Mesenchymal stem cell (in vitro differentiated cells and primary cell): ENCODE measurements at regions not wholly inside any gene's neighbourhood (a gene's known extent, or its start where the extent isn't known, plus 50 kb on each side); places are given as distances from the start of the nearest gene placed in this dataset.
"Not testable (repeated sequence)": the region's sequence is repeated elsewhere in the genome, so short reads cannot be mapped to it uniquely, and the experiment has no call there.

Experiments
- DNase-seq: peaks from one replicate; pipeline ENCODE4 v3.0.0-alpha.2; 2013
- H2AFZ ChIP-seq: one replicate; pipeline ENCODE4 v1.6.1; 2013; ENCODE audit warnings: low read depth, mild to moderate bottlenecking, control low read depth, inconsistent platforms, low read length, moderate library complexity
- H2AK5ac ChIP-seq: 2 replicates; pipeline ENCODE4 v1.6.1; 2013; ENCODE audit warnings: low read length, moderate library complexity, mild to moderate bottlenecking, inconsistent platforms; ENCODE audit not compliant: severe bottlenecking
- H2BK120ac ChIP-seq: one replicate; pipeline ENCODE4 v1.6.1; 2013; ENCODE audit warnings: low read depth, mild to moderate bottlenecking, inconsistent platforms, low read length, moderate library complexity
- H2BK12ac ChIP-seq, 2 experiments: one replicate each; pipeline ENCODE4 v1.6.1; 2013; ENCODE audit warnings: inconsistent platforms in 2 of 2, low read length in 2 of 2, mild to moderate bottlenecking in 2 of 2, moderate library complexity in 2 of 2, control low read depth in 1 of 2
- H2BK15ac ChIP-seq: one replicate; pipeline ENCODE4 v1.6.1; 2013; ENCODE audit warnings: mild to moderate bottlenecking, low read depth, inconsistent platforms; ENCODE audit not compliant: poor library complexity, severe bottlenecking
- H2BK5ac ChIP-seq: 2 replicates; pipeline ENCODE4 v1.6.1; 2013; ENCODE audit warnings: low read depth, mild to moderate bottlenecking, low read length, control low read depth, inconsistent platforms; ENCODE audit not compliant: poor library complexity, severe bottlenecking
- H3K14ac ChIP-seq, 2 experiments: one replicate each; pipeline ENCODE4 v1.6.1; 2013; ENCODE audit warnings: inconsistent platforms in 2 of 2, low read length in 2 of 2, control low read depth in 1 of 2, mild to moderate bottlenecking in 1 of 2, moderate library complexity in 1 of 2
- H3K18ac ChIP-seq, 2 experiments: one replicate each; pipeline ENCODE4 v1.6.1; 2013; ENCODE audit warnings: inconsistent platforms in 2 of 2, low read length in 2 of 2, control low read depth in 1 of 2, low read depth in 1 of 2, mild to moderate bottlenecking in 1 of 2
- H3K23ac ChIP-seq, 2 experiments: one replicate each; pipeline ENCODE4 v1.6.1; 2013; ENCODE audit warnings: inconsistent platforms in 2 of 2, low read length in 2 of 2, mild to moderate bottlenecking in 2 of 2, moderate library complexity in 2 of 2, control low read depth in 1 of 2
- H3K27ac ChIP-seq: 2 replicates; pipeline ENCODE4 v1.5.1; 2013; ENCODE audit warnings: mild to moderate bottlenecking, moderate library complexity, low read length, control low read depth, inconsistent platforms; ENCODE audit not compliant: poor library complexity, severe bottlenecking
- H3K27me3 ChIP-seq, 2 experiments: 2 replicates each; pipeline versions ENCODE4 v1.6.1 to v1.7.0; 2013; ENCODE audit warnings: low read length in 2 of 2, mild to moderate bottlenecking in 2 of 2, moderate library complexity in 2 of 2, control low read depth in 1 of 2, inconsistent platforms in 1 of 2; ENCODE audit not compliant: control insufficient read depth in 1 of 2, insufficient read depth in 1 of 2
- H3K36me3 ChIP-seq, 2 experiments: 2 replicates each; pipeline versions ENCODE4 v1.6.1 to v1.7.0; 2013; ENCODE audit warnings: low read length in 2 of 2, control low read depth in 1 of 2, inconsistent platforms in 1 of 2, low read depth in 1 of 2, mild to moderate bottlenecking in 1 of 2; ENCODE audit not compliant: insufficient read depth in 2 of 2, control insufficient read depth in 1 of 2
- H3K4ac ChIP-seq, 2 experiments: one replicate each; pipeline ENCODE4 v1.6.1; 2013; ENCODE audit warnings: inconsistent platforms in 2 of 2, low read length in 2 of 2, mild to moderate bottlenecking in 2 of 2, moderate library complexity in 2 of 2, control low read depth in 1 of 2, low read depth in 1 of 2
- H3K4me1 ChIP-seq: 2 replicates; pipeline ENCODE4 v1.6.1; 2013; ENCODE audit warnings: low read depth, low read length, control low read depth; ENCODE audit not compliant: control insufficient read depth, insufficient read depth
- H3K4me2 ChIP-seq: 2 replicates; pipeline ENCODE4 v1.6.1; 2013; ENCODE audit warnings: low read length, mild to moderate bottlenecking, inconsistent platforms; ENCODE audit not compliant: poor library complexity, severe bottlenecking
- H3K4me3 ChIP-seq, 2 experiments: 2 replicates each; pipeline versions ENCODE4 v1.5.1 to v1.7.0; 2013; ENCODE audit warnings: low read length in 2 of 2, mild to moderate bottlenecking in 2 of 2, control low read depth in 1 of 2, low read depth in 1 of 2; ENCODE audit not compliant: insufficient read depth in 1 of 2
- H3K79me1 ChIP-seq: replicated peaks from 2 replicates; pipeline ENCODE4 v1.6.1; 2013; ENCODE audit warnings: mild to moderate bottlenecking, control low read depth, low read length, inconsistent platforms; ENCODE audit not compliant: poor library complexity, severe bottlenecking
- H3K9ac ChIP-seq: 2 replicates; pipeline ENCODE4 v1.7.0; 2013; ENCODE audit warnings: mild to moderate bottlenecking, low read length, moderate library complexity
- H3K9me3 ChIP-seq: 2 replicates; pipeline ENCODE4 v1.7.0; 2013; ENCODE audit warnings: mild to moderate bottlenecking, low read length; ENCODE audit not compliant: control insufficient read depth
- H4K8ac ChIP-seq: one replicate; pipeline ENCODE4 v1.6.1; 2013; ENCODE audit warnings: inconsistent platforms, mild to moderate bottlenecking, low read length, moderate library complexity
- H4K91ac ChIP-seq: one replicate; pipeline ENCODE4 v1.6.1; 2013; ENCODE audit warnings: mild to moderate bottlenecking, low read length, inconsistent platforms
- WGBS: methylation state at CpG from one replicate; pipeline ENCODE4 v1.1.7; 2013; ENCODE audit warnings: mixed read lengths; 5-methylcytosine and 5-hydroxymethylcytosine counted together

DNA sequence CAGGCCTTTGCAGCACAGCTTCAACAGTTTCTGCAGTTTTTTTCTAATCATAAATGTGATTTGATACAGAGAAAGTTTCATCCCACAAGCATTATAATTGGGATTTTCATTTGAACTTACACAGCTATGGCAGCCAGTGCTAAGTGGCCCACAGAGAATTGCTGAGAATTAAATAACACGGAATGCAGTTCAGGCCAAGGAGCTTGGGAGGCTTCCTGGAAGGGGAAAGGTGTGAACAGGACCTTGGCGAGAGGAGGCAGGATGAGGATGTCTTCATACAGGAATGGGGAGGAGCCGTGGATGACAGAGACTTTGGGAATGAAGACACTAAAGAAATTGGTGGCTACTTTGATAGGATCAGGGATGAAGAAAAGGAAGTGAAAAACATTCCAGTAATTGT, 95.3 kb downstream of the ZNF22 start:
- H3K79me1 ChIP-seq, result no peaks in the 10 kb centered on the region
- H2AK5ac ChIP-seq, result no peak overlapping the region
- H2AFZ ChIP-seq, result no peak overlapping the region
- H4K8ac ChIP-seq, result no peak overlapping the region
- H3K27ac ChIP-seq, result no peak overlapping the region
- no peaks in the 10 kb centered on the region for H3K36me3 ChIP-seq
- H3K18ac ChIP-seq, result no peak overlapping the region
- no peak overlapping the region for H3K14ac ChIP-seq
- H3K23ac ChIP-seq, result no peak overlapping the region
- peaks cover 6 to 19% of the 10 kb centered on the region in 2 experiments for H3K27me3 ChIP-seq
- DNase-seq, result no peak
- H3K4me3 ChIP-seq, result no peak overlapping the region
- no peak overlapping the region for H2BK15ac ChIP-seq
- H4K91ac ChIP-seq, result no peak overlapping the region
- H2BK120ac ChIP-seq, result no peak overlapping the region
- H3K4me1 ChIP-seq, result no peaks in the 10 kb centered on the region
- H2BK12ac ChIP-seq, result no peak overlapping the region
- no peak overlapping the region for H2BK5ac ChIP-seq
- H3K9ac ChIP-seq, result no peak overlapping the region
- H3K9me3 ChIP-seq, result no peaks in the 10 kb centered on the region
- 69% methylated on average over 3 of the region's 3 CpGs for WGBS
- no peak overlapping the region for H3K4me2 ChIP-seq
- H3K4ac ChIP-seq, result no peak overlapping the region

DNA sequence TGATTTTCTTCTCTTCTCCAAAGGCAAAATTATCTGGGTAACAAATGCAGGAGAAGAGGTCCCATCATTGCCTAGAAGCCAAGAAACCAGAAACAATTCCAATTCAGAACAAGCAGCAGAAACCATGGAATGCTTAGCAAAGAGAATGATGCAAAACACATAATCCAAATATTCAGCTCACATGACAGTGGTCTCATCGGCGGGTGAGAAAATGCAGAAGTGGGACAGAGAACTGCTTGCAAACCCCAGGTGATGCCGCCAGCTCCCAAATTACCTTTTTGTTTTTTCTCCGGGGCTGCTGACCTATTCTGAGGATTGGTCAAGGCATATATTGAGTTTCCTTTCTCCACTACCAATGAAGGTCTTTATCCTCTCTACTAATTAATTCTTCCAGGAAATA, 99.7 kb downstream of the ZNF22 start:
- Histone ChIP-seq H3K4me3 (no peak overlapping the region), H2BK5ac (no peak overlapping the region), H3K27me3 (peaks cover 0 to 11% of the 10 kb centered on the region in 2 experiments), H3K4ac (no peak overlapping the region), H2AK5ac (no peak overlapping the region), H3K79me1 (no peaks in the 10 kb centered on the region), H3K18ac (no peak overlapping the region), H3K36me3 (no peaks in the 10 kb centered on the region), H2BK15ac (no peak overlapping the region), H3K23ac (no peak overlapping the region), H3K4me2 (no peak overlapping the region), H3K4me1 (no peaks in the 10 kb centered on the region), H3K27ac (no peak overlapping the region), H3K9ac (no peak overlapping the region), H4K91ac (no peak overlapping the region), H3K9me3 (no peaks in the 10 kb centered on the region), H2BK120ac (no peak overlapping the region), H4K8ac (no peak overlapping the region), H3K14ac (no peak overlapping the region), H2BK12ac (no peak overlapping the region), H2AFZ (no peak overlapping the region)
- no peak for DNase-seq
- 84% methylated on average over 3 of the region's 4 CpGs for WGBS

DNA sequence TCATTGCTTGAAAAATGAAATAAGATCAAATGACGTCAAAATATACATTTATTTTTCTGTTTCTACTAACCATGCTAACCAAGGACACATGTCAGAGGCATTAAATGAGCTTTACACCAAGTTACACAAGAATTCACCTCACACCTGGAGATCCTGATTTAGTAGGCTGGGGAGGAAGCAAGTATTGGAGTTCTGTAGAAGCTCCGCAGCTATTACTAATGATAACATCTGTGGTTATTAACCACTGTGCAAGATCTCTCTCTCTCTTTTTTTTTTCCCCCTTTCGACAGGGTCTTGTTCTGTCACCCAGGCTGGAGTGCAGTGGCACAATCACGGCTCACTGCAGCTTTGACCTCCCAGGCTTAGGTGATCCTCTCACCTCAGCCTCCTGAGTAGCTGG, 104.0 kb downstream of the ZNF22 start:
- no peaks in the 10 kb centered on the region for H3K9me3 ChIP-seq
- H3K4ac ChIP-seq, result no peak overlapping the region
- 74% methylated on average over 2 of the region's 4 CpGs for WGBS
- no peak overlapping the region for H2BK120ac ChIP-seq
- H3K27me3 ChIP-seq, result peaks cover 3 to 17% of the 10 kb centered on the region in 2 experiments
- no peak overlapping the region for H3K27ac ChIP-seq
- H2AFZ ChIP-seq, result no peak overlapping the region
- no peak overlapping the region for H4K8ac ChIP-seq
- no peak overlapping the region for H3K9ac ChIP-seq
- H3K18ac ChIP-seq, result no peak overlapping the region
- no peak overlapping the region for H3K4me2 ChIP-seq
- H4K91ac ChIP-seq, result no peak overlapping the region
- no peak overlapping the region for H3K23ac ChIP-seq
- H2BK5ac ChIP-seq, result no peak overlapping the region
- no peak overlapping the region for H3K14ac ChIP-seq
- H3K36me3 ChIP-seq, result no peaks in the 10 kb centered on the region
- H3K79me1 ChIP-seq, result no peaks in the 10 kb centered on the region
- no peak for DNase-seq
- no peak overlapping the region for H3K4me3 ChIP-seq
- H2BK15ac ChIP-seq, result no peak overlapping the region
- no peaks in the 10 kb centered on the region for H3K4me1 ChIP-seq
- no peak overlapping the region for H2AK5ac ChIP-seq
- H2BK12ac ChIP-seq, result no peak overlapping the region

DNA sequence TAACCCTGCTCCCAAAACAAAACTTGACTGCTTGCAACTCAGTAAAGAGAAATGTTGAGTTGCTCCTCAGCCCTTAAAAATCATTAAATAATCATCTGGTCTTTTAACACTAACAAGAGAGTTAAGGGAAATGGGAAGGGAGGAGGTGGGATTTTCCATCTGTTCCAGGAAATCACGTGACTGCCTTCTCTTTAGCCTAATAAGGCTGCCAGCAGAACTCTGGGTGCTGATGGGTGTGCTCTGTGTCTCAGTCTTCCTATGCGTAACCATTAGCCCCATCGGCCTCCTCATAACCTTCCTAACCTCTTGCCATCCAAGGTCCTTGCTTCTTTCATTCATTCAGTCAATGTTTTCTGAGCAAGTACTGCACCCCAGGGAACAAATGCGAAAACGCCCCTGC, 104.6 kb downstream of the ZNF22 start:
- not testable (repeated sequence) for H2BK15ac ChIP-seq, DNase-seq, H2BK120ac ChIP-seq, H3K9me3 ChIP-seq, H3K4me3 ChIP-seq, H4K91ac ChIP-seq, H4K8ac ChIP-seq, H3K79me1 ChIP-seq, H3K4me2 ChIP-seq, H2BK5ac ChIP-seq, H3K4ac ChIP-seq, H3K14ac ChIP-seq, H2BK12ac ChIP-seq, H3K9ac ChIP-seq, H2AFZ ChIP-seq, H3K18ac ChIP-seq, H3K23ac ChIP-seq, H3K4me1 ChIP-seq, H3K27ac ChIP-seq, H2AK5ac ChIP-seq, H3K36me3 ChIP-seq
- WGBS, result 47% methylated on average over 5 of the region's 5 CpGs
- peaks cover 3 to 20% of the 10 kb centered on the region in 2 experiments for H3K27me3 ChIP-seq
